ENCODE measurements at regions not wholly inside any gene's neighbourhood (a gene's known extent, or its start where the extent isn't known, plus 50 kb on each side); places are given as distances from the start of the nearest gene placed in this dataset.

DNA sequence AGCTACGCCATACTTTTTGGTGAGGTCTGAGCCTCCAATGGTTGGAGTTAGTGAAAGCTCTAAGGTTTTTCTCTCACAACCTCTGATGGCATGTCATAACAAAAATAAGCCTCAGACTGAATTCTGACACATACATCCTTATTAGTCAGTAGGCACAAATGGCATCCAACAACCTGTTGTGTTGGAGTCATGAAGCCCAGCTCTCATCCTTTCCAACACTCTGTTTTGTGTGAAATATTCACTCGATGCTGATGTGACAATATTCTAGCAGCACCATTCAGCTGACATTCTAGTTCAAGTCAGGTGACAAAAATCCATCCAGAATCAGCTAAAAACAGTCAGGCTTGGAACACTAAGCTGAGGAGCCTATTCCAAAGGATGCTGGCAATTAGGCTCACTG, 603.2 kb upstream of the ID2 start:
- H3K4me3 ChIP-seq (replicated peaks; ENCODE audit: low read depth, low read length), result no peak overlapping the region
- DNase-seq (ENCODE audit: low read depth), result no peak
- TF ChIP-seq, protein P1, sequence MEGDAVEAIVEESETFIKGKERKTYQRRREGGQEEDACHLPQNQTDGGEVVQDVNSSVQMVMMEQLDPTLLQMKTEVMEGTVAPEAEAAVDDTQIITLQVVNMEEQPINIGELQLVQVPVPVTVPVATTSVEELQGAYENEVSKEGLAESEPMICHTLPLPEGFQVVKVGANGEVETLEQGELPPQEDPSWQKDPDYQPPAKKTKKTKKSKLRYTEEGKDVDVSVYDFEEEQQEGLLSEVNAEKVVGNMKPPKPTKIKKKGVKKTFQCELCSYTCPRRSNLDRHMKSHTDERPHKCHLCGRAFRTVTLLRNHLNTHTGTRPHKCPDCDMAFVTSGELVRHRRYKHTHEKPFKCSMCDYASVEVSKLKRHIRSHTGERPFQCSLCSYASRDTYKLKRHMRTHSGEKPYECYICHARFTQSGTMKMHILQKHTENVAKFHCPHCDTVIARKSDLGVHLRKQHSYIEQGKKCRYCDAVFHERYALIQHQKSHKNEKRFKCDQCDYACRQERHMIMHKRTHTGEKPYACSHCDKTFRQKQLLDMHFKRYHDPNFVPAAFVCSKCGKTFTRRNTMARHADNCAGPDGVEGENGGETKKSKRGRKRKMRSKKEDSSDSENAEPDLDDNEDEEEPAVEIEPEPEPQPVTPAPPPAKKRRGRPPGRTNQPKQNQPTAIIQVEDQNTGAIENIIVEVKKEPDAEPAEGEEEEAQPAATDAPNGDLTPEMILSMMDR (IDR thresholded peaks at IDR 0.05; ENCODE audit: low read length, missing control alignments), result no peak

DNA sequence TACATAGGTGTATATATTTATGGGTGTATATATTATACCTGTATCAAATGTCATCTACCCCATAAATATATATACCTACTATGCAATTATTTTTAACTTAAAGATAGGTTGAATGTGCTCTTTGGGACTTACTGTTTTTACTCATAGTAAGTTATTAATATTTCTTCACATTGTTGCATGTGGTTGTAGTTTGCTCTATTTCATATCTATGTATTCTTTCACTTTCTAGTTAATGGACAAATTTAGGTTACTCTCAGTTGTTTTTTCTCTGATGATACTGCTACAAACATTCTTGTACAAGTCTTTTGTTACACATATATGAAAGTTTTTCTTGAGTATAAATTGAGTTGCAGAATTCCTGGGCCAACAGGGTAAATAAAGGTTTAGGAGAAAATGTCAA, 601.8 kb upstream of the ID2 start:
- DNase-seq (ENCODE audit: low read depth), result no peak
- H3K4me3 ChIP-seq (replicated peaks; ENCODE audit: low read depth, low read length), result no peak overlapping the region
- TF ChIP-seq, protein P1 (IDR thresholded peaks at IDR 0.05; ENCODE audit: low read length, missing control alignments), result no peak

DNA sequence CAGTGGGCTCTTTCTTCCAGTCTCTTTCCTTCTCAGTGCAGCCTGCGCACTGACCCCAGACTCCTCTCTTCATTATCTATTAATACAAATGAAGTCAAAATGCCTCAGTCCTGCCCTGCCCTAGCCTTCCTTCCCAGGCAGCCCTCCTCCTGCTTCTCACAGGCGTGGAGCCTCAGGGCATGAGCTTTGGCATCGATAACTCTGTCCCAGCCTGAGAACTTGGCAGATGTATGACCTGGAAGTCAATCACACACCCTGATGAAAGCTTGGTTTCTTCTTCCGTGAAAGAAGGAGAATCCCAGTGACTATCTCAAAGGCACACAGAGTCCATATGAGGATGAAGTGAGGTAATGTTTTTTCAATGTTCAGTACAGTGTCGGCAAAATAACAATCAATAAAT, 600.7 kb upstream of the ID2 start:
- TF ChIP-seq, protein P1 (IDR thresholded peaks at IDR 0.05; ENCODE audit: low read length, missing control alignments), result no peak
- no peak overlapping the region for H3K4me3 ChIP-seq (replicated peaks; ENCODE audit: low read depth, low read length)
- no peak for DNase-seq (ENCODE audit: low read depth)

DNA sequence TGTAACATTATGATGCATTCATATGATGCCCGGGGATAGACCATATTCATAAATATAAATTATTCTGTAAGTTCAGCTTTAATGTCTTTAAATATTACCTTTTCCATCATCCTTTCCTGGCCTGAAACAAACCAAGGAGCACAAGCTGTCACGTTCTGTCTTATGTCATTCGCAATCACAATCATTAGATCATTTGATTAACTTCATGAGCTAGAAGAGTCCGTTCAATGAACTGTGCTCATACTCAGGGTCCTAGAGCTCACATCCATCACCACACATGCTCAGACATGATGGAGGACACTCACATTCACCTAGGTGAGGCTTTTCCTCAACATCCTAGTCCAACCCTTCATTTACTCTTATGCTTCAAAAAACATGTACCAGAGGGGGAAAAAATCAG, 599.0 kb upstream of the ID2 start:
- TF ChIP-seq, protein P1 (IDR thresholded peaks at IDR 0.05; ENCODE audit: low read length, missing control alignments), result no peak

DNA sequence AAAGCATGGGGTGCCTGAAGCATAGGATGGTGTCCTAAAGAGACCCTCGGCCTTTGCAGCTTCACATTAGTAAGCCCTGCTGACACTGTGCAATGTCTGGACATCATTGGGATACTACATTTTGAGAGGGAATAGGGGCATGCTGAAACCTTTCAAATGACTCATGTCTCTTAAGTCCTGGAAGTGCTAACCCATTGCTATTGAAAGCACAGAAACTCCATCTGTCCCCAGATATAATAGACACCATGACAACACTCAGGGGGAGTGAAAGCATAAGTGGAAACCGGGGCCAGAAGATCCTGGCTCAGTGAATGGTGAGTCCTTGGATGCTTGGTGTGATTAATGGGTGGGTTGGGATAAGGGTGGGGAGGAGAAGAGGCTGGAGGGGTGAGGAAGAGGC, 595.5 kb upstream of the ID2 start:
- no peak overlapping the region for H3K4me3 ChIP-seq (replicated peaks; ENCODE audit: low read depth, low read length)
- DNase-seq (ENCODE audit: low read depth), result no peak
- TF ChIP-seq, protein P1 (IDR thresholded peaks at IDR 0.05; ENCODE audit: low read length, missing control alignments), result no peak

More for the DNA sequence above, 599.0 kb upstream of the ID2 start:
- no peak for DNase-seq (ENCODE audit: low read depth)
- no peak overlapping the region for H3K4me3 ChIP-seq (replicated peaks; ENCODE audit: low read depth, low read length)

DNA sequence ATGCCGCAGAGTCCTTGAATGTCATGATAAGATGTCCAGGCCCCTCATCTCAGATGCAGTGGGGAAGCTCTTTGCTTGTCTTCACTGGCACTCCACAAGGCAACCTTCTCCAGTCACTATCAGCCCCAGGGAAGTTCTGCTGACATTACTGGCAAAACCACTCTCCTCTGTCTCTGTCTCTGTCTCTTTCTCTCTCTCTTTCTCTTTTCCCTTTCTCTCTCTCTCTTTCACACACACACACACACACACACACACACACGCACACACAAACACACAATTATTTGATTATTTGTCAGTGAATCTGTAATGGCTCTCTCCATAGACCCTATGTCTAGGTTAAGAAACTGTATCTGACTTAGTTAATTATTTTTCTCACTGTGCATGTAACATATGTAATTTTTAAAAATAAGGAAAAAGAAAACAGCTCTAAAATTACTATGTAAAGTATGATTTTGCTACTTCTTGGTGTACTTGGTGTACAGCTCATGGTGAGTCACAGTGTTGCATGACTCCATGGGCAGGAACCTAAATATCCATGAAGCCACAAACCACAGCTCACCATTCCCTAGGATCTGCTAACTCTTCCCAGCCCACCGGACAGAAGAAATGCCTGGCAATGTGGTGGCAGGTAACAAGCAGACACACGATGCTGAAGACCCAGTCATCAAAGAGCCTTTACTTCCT, 594.9 kb upstream of the ID2 start:
- TF ChIP-seq, protein P1 (IDR thresholded peaks at IDR 0.05; ENCODE audit: low read length, missing control alignments), result no peak
- peak; percentile 85 for DNase-seq (ENCODE audit: low read depth)
- H3K4me3 ChIP-seq (replicated peaks; ENCODE audit: low read depth, low read length), result no peak overlapping the region

DNA sequence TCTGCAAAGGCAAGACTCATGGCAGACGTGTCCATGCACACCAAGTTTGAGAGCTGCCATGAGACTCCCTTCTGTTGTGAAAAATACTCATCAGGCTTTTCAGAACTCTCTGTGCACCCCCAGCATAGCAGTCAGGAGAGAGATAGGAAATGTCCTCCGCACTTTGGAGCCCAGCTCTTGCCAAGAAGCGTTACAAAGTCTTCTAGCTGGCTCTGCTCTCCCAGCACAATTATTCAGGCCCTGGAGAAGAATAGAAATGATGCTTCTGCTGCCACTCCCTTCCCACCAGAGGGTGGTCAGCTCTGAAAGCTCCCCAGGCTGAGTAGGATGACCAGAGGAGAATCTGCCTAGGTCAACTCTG, 594.4 kb upstream of the ID2 start:
- DNase-seq (ENCODE audit: low read depth), result peak; percentile 50
- H3K4me3 ChIP-seq (replicated peaks; ENCODE audit: low read depth, low read length), result no peak overlapping the region
- TF ChIP-seq, protein P1 (IDR thresholded peaks at IDR 0.05; ENCODE audit: low read length, missing control alignments), result no peak

Measured in fibroblast of pulmonary artery (primary cell).